Transverse colon (tissue), 4 donors: ENCODE measurements at regions not wholly inside any gene's neighbourhood (a gene's known extent, or its start where the extent isn't known, plus 50 kb on each side); places are given as distances from the start of the nearest gene placed in this dataset.

ENCODE experiments used
- CTCF ChIP-seq, 5 experiments: fragments of 200-600 bp in 3 of 5; fragments of 450-650 bp in 2 of 5; sonication (generic) in 3 of 5; IDR thresholded peaks; 1 replicate in 2 of 5; 2 replicates in 3 of 5; pipeline ENCODE4 v1.5.1; 2016 to 2017; ENCODE audit warnings: antibody characterized with exemption in 5 of 5, inconsistent platforms in 3 of 5, mild to moderate bottlenecking in 2 of 5, moderate library complexity in 1 of 5
- POLR2A ChIP-seq: fragments of 450-650 bp; IDR thresholded peaks from one replicate; pipeline ENCODE4 v1.6.1; 2016; ENCODE audit warnings: antibody characterized with exemption, mild to moderate bottlenecking, moderate library complexity
- POLR2AphosphoS5 ChIP-seq, 3 donors: sonication (generic); formaldehyde crosslinking; IDR thresholded peaks; one replicate each; pipeline ENCODE4 v1.6.1; 2016; ENCODE audit warnings: antibody characterized with exemption in 3 of 3

- TF ChIP-seq CTCF (IDR thresholded peaks at IDR 0.05) (no peak), POLR2AphosphoS5 (IDR thresholded peaks at IDR 0.05) (no peak), POLR2A (no peak)
Observed at GRCh38 chr2:107751936-107752335, 74.8 kb upstream of the RGPD4 start.
